Osteocyte (in vitro differentiated cells): ENCODE measurements at regions not wholly inside any gene's neighbourhood (a gene's known extent, or its start where the extent isn't known, plus 50 kb on each side); places are given as distances from the start of the nearest gene placed in this dataset.

Source experiments
- DNase-seq: peaks from one replicate; pipeline ENCODE4 v3.0.0; 2021; ENCODE audit warnings: mixed read lengths; ENCODE audit not compliant: unreplicated experiment; ENCODE audit errors: extremely low spot score
- H3K27ac Mint-ChIP-seq: one replicate; pipeline ENCODE4 v1.8.0; 2021; ENCODE audit warnings: mild to moderate bottlenecking, mixed read lengths; ENCODE audit not compliant: unreplicated experiment
- H3K27me3 Mint-ChIP-seq: one replicate; pipeline ENCODE4 v1.8.0; 2021; ENCODE audit warnings: mixed read lengths; ENCODE audit not compliant: unreplicated experiment
- H3K36me3 Mint-ChIP-seq: one replicate; pipeline ENCODE4 v1.8.0; 2021; ENCODE audit warnings: mixed read lengths; ENCODE audit not compliant: unreplicated experiment
- H3K4me1 Mint-ChIP-seq: one replicate; pipeline ENCODE4 v1.8.0; 2021; ENCODE audit warnings: mixed read lengths; ENCODE audit not compliant: unreplicated experiment
- H3K4me3 Mint-ChIP-seq: one replicate; pipeline ENCODE4 v1.8.0; 2021; ENCODE audit warnings: mild to moderate bottlenecking, moderate library complexity, mixed read lengths; ENCODE audit not compliant: unreplicated experiment
- H3K9me3 Mint-ChIP-seq: one replicate; pipeline ENCODE4 v1.8.0; 2021; ENCODE audit warnings: mixed read lengths; ENCODE audit not compliant: unreplicated experiment
- TF ChIP-seq, protein P1 (sequence below): fragments of 200-600 bp; sonication (generic); IDR thresholded peaks from 2 replicates; pipeline ENCODE4 v1.5.0; 2021; ENCODE audit warnings: antibody characterized with exemption, mild to moderate bottlenecking, moderate library complexity

DNA sequence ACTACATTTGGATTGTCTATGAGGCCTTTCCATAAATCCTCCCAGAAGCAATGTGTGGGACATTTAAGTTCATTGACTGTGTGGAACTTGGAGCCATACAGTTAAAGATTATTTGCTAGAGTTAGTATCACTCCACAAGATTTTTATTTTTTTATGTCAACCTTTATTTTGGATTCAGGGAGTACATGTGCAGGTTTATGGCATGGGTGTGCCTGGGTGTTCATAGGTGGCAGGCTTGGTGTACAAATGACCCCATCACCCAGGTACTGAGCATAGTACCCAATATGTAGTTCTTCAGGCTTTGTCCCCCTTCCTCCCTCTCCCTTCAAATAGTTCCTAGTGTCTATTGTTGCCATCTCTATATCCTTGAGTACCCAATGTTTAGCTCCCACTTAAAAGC lies 199.8 kb upstream of the ZFP42 start:
- no peaks in the 10 kb centered on the region for H3K27me3 Mint-ChIP-seq
- DNase-seq = no peak
- H3K36me3 Mint-ChIP-seq = peaks cover 3% of the 10 kb centered on the region
- H3K4me3 Mint-ChIP-seq = no peak overlapping the region
- TF ChIP-seq, protein P1, sequence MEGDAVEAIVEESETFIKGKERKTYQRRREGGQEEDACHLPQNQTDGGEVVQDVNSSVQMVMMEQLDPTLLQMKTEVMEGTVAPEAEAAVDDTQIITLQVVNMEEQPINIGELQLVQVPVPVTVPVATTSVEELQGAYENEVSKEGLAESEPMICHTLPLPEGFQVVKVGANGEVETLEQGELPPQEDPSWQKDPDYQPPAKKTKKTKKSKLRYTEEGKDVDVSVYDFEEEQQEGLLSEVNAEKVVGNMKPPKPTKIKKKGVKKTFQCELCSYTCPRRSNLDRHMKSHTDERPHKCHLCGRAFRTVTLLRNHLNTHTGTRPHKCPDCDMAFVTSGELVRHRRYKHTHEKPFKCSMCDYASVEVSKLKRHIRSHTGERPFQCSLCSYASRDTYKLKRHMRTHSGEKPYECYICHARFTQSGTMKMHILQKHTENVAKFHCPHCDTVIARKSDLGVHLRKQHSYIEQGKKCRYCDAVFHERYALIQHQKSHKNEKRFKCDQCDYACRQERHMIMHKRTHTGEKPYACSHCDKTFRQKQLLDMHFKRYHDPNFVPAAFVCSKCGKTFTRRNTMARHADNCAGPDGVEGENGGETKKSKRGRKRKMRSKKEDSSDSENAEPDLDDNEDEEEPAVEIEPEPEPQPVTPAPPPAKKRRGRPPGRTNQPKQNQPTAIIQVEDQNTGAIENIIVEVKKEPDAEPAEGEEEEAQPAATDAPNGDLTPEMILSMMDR = no peak
- H3K9me3 Mint-ChIP-seq = peaks cover 18% of the 10 kb centered on the region
- H3K27ac Mint-ChIP-seq = no peak overlapping the region
- no peaks in the 10 kb centered on the region for H3K4me1 Mint-ChIP-seq

DNA sequence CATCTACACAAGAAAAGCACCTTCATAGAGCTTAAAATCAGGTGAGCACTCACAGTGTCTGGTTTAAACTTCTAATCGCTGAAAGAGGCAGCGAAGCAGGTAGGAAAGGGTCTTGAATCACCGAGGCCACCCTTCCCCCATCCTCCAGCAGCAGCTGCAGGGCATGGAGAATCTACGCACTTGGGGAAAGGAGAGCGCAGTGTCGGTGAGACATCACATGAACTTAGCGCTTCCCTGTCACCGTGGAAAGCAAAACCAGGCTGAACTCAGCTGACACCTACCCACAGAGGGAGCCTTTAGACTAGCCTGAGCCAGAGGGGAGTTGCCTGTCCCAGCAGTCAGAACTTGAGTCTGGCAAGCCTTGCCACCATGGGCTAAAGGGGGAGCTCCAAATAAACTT lies 197.2 kb upstream of the ZFP42 start:
- Mint-ChIP-seq H3K9me3 (peaks cover 31% of the 10 kb centered on the region), H3K4me1 (no peaks in the 10 kb centered on the region), H3K36me3 (peaks cover 4% of the 10 kb centered on the region), H3K27ac (no peak overlapping the region), H3K27me3 (no peaks in the 10 kb centered on the region), H3K4me3 (no peak overlapping the region)
- TF ChIP-seq, protein P1 = no peak
- DNase-seq = no peak

DNA sequence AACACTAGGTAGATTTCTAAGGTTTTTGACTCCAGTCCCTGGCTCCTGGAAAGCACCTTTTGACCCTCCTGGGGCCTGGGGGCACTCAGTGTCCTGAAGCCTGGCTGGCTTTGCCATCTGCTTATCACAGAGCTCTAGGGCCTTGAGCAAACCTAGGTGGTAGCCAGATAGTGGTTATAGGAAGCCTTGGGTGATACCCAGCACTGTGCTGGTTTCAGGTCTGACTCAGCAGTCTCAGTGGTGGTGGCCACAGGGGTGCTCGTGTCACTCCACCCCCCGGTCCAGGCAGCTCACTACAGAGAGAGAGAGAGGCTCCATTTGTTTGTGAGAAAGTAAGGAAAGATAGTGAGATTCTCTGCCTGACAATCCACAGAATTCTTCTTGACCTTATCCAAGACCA lies 195.8 kb upstream of the ZFP42 start:
- DNase-seq = no peak
- Mint-ChIP-seq H3K27ac (no peak overlapping the region), H3K4me3 (no peak overlapping the region), H3K27me3 (no peaks in the 10 kb centered on the region), H3K4me1 (no peaks in the 10 kb centered on the region), H3K36me3 (peaks cover 4% of the 10 kb centered on the region), H3K9me3 (peaks cover 42% of the 10 kb centered on the region)
- TF ChIP-seq, protein P1 = no peak

DNA sequence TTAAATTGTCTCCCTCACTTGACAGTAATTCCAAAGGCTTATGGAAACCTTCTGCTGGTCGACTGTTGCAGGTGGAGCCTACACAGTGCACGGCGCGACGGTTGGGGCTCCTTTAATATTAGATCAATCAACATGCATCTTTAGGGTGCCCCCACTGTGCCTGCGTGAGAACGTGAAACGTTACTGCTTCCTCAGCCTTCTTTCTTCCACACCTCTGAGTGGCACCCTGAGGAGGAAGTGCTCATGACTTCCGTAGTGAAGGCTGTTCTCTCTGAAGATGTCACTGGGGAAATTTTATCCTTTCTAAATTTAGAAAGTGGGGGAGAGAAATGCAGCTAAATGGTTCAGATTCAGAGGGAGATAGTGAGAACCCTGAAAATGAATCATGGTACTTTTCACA lies 184.0 kb upstream of the ZFP42 start:
- Mint-ChIP-seq H3K4me3 (no peak overlapping the region), H3K4me1 (peaks cover 5% of the 10 kb centered on the region), H3K27ac (no peak overlapping the region), H3K27me3 (no peaks in the 10 kb centered on the region), H3K36me3 (no peaks in the 10 kb centered on the region), H3K9me3 (no peaks in the 10 kb centered on the region)
- TF ChIP-seq, protein P1 = no peak
- no peak for DNase-seq

DNA sequence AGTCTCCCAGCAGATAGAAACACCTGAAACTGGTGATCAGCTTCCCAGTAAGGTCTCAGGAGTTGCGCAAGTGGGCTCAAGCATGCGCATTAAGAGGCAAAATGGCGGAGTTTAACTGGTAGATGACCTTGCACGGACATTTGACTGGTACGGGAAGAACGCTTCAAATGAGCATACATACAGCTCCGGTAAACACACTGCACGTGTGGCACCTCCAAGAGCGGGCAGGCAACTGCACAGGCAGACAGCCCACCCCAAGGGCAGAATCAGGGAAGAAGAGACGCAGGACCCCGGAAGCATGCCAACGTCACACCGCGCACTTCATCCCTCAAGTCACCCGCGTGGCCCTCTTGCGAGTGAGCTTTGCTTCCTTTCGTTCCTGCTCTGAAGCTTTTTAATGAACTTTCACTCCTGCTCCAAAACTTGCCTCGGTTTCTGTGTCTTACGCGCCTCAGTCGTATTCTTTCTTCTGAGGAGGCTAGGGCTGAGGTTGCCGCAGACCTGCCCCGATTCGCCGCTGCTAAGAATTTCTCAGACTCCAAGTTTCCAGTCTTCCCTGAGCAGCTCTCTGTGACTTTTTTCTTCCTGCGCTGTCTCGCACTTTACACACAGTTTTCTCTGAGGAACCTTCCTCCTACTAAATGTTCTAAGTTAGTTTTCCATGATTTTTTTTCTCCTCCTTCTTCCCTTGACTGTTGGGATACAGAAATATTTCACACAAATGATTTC lies 180.7 kb upstream of the ZFP42 start:
- DNase-seq = no peak
- Mint-ChIP-seq H3K27me3 (no peaks in the 10 kb centered on the region), H3K27ac (no peak overlapping the region), H3K4me1 (peaks cover 5% of the 10 kb centered on the region), H3K36me3 (no peaks in the 10 kb centered on the region), H3K9me3 (peaks cover 9% of the 10 kb centered on the region), H3K4me3 (no peak overlapping the region)
- TF ChIP-seq, protein P1 = no peak
